ENCODE measurements at regions not wholly inside any gene's neighbourhood (a gene's known extent, or its start where the extent isn't known, plus 50 kb on each side); places are given as distances from the start of the nearest gene placed in this dataset.

DNA sequence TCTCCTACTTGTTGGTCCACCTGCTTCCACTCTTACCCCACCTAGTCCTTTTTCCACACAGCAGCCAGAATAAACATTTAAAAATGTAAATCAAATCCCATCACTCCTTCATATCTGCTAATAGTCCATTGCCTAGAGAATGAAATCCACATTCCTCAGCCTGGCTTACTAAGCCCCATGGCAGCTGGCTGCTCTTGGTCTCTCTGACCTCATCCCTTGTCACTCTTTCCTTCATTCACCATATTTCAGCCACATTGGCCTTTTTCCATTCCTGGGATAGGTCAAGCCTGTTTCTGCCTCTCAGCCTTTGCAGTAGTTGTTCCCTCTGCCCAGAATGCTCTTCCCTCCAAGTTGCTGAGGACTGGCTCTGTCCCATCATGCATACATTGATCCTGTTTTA is 512.8 kb downstream of the INSC start:
- no peak overlapping the region for H3K4ac ChIP-seq (ENCODE audit: low read depth, low read length)
- H2BK12ac ChIP-seq (ENCODE audit: insufficient read length, low read depth, low read length) = no peak overlapping the region
- no peaks in the 10 kb centered on the region for H3K23me2 ChIP-seq (ENCODE audit: insufficient read length, low read depth, low read length, poor library complexity, severe bottlenecking)
- H3K27ac Mint-ChIP-seq = no peak overlapping the region
- TF ChIP-seq, protein P1, sequence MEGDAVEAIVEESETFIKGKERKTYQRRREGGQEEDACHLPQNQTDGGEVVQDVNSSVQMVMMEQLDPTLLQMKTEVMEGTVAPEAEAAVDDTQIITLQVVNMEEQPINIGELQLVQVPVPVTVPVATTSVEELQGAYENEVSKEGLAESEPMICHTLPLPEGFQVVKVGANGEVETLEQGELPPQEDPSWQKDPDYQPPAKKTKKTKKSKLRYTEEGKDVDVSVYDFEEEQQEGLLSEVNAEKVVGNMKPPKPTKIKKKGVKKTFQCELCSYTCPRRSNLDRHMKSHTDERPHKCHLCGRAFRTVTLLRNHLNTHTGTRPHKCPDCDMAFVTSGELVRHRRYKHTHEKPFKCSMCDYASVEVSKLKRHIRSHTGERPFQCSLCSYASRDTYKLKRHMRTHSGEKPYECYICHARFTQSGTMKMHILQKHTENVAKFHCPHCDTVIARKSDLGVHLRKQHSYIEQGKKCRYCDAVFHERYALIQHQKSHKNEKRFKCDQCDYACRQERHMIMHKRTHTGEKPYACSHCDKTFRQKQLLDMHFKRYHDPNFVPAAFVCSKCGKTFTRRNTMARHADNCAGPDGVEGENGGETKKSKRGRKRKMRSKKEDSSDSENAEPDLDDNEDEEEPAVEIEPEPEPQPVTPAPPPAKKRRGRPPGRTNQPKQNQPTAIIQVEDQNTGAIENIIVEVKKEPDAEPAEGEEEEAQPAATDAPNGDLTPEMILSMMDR (conservative IDR thresholded peaks at IDR 0.05) = no peak
- no peak overlapping the region for H4K91ac ChIP-seq (ENCODE audit: insufficient read length, low read depth, low read length)
- H3K14ac ChIP-seq (ENCODE audit: insufficient read depth, low read length) = no peak overlapping the region
- no peak overlapping the region for H2BK5ac ChIP-seq (ENCODE audit: insufficient read length, low read length)
- H3K79me2 ChIP-seq (ENCODE audit: insufficient read depth, low read length) = no peaks in the 10 kb centered on the region
- H4K8ac ChIP-seq (replicated peaks; ENCODE audit: insufficient read length, low read depth, low read length) = no peak overlapping the region
- H2AFZ ChIP-seq (ENCODE audit: low read length) = no peak overlapping the region
- no peak overlapping the region for H2BK120ac ChIP-seq (ENCODE audit: low read depth, low read length, poor library complexity, severe bottlenecking)
- H3K18ac ChIP-seq (ENCODE audit: insufficient read length, low read depth, low read length) = no peak overlapping the region
- H3K27ac ChIP-seq (ENCODE audit: insufficient read length, low read depth, low read length) = no peak overlapping the region
- no peak overlapping the region for H3K4me3 Mint-ChIP-seq
- H2BK20ac ChIP-seq (ENCODE audit: low read depth, low read length, poor library complexity, severe bottlenecking) = no peak overlapping the region
- H4K20me1 ChIP-seq (ENCODE audit: control insufficient read depth, insufficient read depth, insufficient read length) = no peaks in the 10 kb centered on the region
- no peaks in the 10 kb centered on the region for H3K36me3 Mint-ChIP-seq (ENCODE audit: insufficient read depth in 1 of 3, low read depth in 3 of 3)
- no peaks in the 10 kb centered on the region for H3K79me1 ChIP-seq (ENCODE audit: insufficient read depth, low read depth, low read length, poor library complexity, severe bottlenecking)
- no peaks in the 10 kb centered on the region; the same call in 1 of the 2 replicates for H3K27me3 Mint-ChIP-seq (ENCODE audit: low read depth)
- H3K9me3 ChIP-seq (ENCODE audit: control insufficient read depth, low read depth, low read length) = no peaks in the 10 kb centered on the region
- no peak overlapping the region for H3K4me2 ChIP-seq (ENCODE audit: insufficient read depth, insufficient read length, low read length)
- H3K23ac ChIP-seq (ENCODE audit: insufficient read length, low read depth, low read length) = no peak overlapping the region
- no peak overlapping the region for H3K56ac ChIP-seq (ENCODE audit: insufficient read length, low read depth, low read length)
- DNase-seq = no peak
- H2BK15ac ChIP-seq (ENCODE audit: low read depth, low read length) = no peak overlapping the region
- H3T11ph ChIP-seq (ENCODE audit: low read length) = no peak overlapping the region
- no peak overlapping the region for H4K5ac ChIP-seq (ENCODE audit: insufficient read length, low read depth, low read length)
- H3K9me3 Mint-ChIP-seq = no peaks in the 10 kb centered on the region
- H3K27me3 ChIP-seq (ENCODE audit: insufficient read depth, low read length) = no peaks in the 10 kb centered on the region
- no peak overlapping the region for H2AK5ac ChIP-seq (ENCODE audit: insufficient read length, low read length)
- no peaks in the 10 kb centered on the region for H3K4me1 ChIP-seq (ENCODE audit: insufficient read depth, low read length)
- peaks cover 9 to 17% of the 10 kb centered on the region in 2 experiments for H3K4me1 Mint-ChIP-seq
- no peak overlapping the region for H3K9ac ChIP-seq (ENCODE audit: extremely low read depth, insufficient read length, low read length)

Measured in H9 (cell line).